Esophagus (tissue), 2 donors: ENCODE measurements at regions not wholly inside any gene's neighbourhood (a gene's known extent, or its start where the extent isn't known, plus 50 kb on each side); places are given as distances from the start of the nearest gene placed in this dataset.

ENCODE experiments used
- H3K27ac ChIP-seq, 2 donors: one replicate each; pipeline ENCODE4 v1.5.1; 2013; ENCODE audit warnings: low read depth in 2 of 2, mild to moderate bottlenecking in 2 of 2, inconsistent platforms in 1 of 2, low read length in 1 of 2, moderate library complexity in 1 of 2
- H3K27me3 ChIP-seq, 2 donors: one replicate each; pipeline ENCODE4 v1.6.1; 2013; ENCODE audit warnings: low read length in 2 of 2, control low read depth in 1 of 2, mild to moderate bottlenecking in 1 of 2; ENCODE audit not compliant: insufficient read depth in 2 of 2, control insufficient read depth in 1 of 2
- H3K36me3 ChIP-seq, 2 donors: one replicate each; pipeline ENCODE4 v1.6.1; 2013; ENCODE audit warnings: low read length in 1 of 2; ENCODE audit not compliant: control insufficient read depth in 2 of 2, insufficient read depth in 2 of 2
- H3K4me1 ChIP-seq, 2 donors: one replicate each; pipeline ENCODE4 v1.6.1; 2013; ENCODE audit warnings: low read length in 1 of 2; ENCODE audit not compliant: control insufficient read depth in 2 of 2, insufficient read depth in 2 of 2
- H3K4me3 ChIP-seq, 2 donors: one replicate each; pipeline ENCODE4 v1.5.1; 2013; ENCODE audit warnings: low read length in 2 of 2, mild to moderate bottlenecking in 2 of 2, low read depth in 1 of 2, moderate library complexity in 1 of 2
- H3K9me3 ChIP-seq, 2 donors: one replicate each; pipeline ENCODE4 v1.6.1; 2013; ENCODE audit warnings: mild to moderate bottlenecking in 2 of 2, low read depth in 1 of 2, low read length in 1 of 2, moderate library complexity in 1 of 2; ENCODE audit not compliant: control insufficient read depth in 2 of 2, insufficient read depth in 1 of 2
- WGBS, 2 donors: extraction: QIAGEN DNeasy Blood & Tissue Kit; methylation state at CpG; one replicate each; pipeline ENCODE4 v1.1.7; 2013; 5-methylcytosine and 5-hydroxymethylcytosine counted together
- donor health status: healthy with polysubstance abuse.
- donor health status: Bipolar disorder and iron deficiency.

DNA sequence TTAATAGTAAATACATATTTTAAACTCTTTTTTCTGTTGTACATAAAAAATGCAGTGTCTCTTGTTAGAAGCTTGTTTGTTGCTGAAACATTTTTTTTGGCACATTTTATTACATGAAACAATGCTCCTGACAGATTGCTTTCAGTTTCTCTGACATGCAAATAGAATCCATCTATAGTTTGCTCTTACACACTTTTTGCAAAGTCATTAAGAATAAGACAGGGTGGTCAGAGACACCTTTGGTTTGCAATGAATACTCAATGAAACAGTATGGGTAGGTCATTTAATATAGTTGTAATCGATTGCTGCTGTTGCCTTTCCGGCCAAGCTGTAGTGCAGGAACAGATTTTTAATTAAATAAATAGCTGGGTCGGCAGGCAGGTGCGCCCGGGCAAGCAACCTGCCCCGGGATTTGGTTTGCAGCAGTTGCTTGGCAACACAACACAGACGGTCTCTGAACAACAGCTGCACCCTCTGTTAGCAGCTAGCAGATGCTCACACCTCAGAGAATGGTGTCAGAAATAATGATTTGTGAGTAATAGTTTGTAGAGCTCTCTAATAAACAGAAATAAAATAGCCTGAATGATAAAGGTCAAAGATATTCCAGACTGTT is 115.7 kb upstream of the CACNA2D1 start:
- no peaks in the 10 kb centered on the region for H3K27me3 ChIP-seq
- no peaks in the 10 kb centered on the region for H3K36me3 ChIP-seq
- 11 to 15% methylated on average over 7 of the region's 7 CpGs for WGBS, 2 donors
- peak overlapping the region in 1 of 2 donors; percentile 33 for H3K4me3 ChIP-seq
- no peaks in the 10 kb centered on the region for H3K9me3 ChIP-seq
- no peaks in the 10 kb centered on the region for H3K4me1 ChIP-seq
- no peak overlapping the region for H3K27ac ChIP-seq

DNA sequence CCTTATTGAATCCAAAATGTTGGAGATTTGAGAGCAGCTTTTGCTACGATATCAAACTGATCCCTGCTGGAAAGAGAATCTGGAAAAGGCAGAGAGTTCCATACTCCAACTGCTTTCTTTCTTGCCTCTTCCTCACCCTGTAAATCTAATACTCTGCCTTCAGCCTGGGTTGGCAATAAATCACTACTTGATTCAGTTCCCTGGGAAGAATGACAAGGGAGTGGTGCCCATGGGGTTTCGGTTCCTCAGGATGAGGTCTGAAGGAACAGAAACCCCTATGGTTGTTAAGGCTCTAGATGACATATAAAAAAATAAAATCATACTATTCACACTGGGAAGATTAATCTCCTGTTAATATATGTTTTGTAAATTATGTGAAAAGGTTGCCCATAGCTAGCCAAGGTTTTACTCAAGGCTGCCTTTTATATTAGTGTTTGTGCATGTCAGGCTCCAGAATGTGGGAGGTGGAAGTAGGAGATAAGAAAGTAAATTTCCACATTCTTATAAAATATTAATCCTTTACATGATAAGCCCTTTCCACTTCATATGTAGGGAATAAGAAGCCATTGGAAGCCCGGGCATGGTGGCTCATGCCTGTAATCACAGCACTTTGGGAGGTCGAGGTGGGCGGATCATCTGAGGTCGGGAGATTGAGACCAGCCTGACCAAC is 106.2 kb upstream of the CACNA2D1 start:
- Histone ChIP-seq H3K36me3 (no peaks in the 10 kb centered on the region), H3K27ac (no peak overlapping the region), H3K27me3 (no peaks in the 10 kb centered on the region), H3K9me3 (no peaks in the 10 kb centered on the region), H3K4me1 (no peaks in the 10 kb centered on the region), H3K4me3 (no peak overlapping the region)
- WGBS, 2 donors: 65 to 77% methylated on average over 6 of the region's 6 CpGs

DNA sequence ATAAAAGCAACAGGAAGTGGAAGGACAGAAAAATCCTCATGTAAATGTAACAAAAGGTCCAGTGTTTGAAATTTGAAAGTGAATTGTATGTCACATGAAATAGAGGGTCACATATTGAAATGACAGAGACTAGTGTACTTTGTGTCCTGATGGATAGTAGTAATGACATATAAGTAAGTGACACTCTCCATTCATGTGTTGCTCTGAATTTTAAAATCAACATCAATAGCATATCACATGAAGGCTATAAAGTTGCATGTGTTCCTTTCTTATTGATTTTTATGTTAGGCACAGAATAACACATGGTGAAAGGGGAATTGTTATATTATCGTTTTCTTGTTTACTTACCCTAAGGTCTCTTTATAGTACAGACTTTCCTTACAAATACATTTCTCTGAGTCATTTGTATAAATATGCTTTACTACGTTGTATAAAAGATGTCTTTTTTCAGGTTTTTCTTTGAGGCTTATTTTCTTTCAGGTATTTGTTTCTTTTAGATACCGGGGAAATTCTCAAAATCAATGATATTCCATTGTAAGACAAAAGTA is 104.6 kb upstream of the CACNA2D1 start:
- 58 to 65% methylated on average over 3 of the region's 3 CpGs for WGBS, 2 donors
- Histone ChIP-seq H3K4me3 (no peak overlapping the region), H3K36me3 (no peaks in the 10 kb centered on the region), H3K27me3 (no peaks in the 10 kb centered on the region), H3K9me3 (no peaks in the 10 kb centered on the region), H3K4me1 (no peaks in the 10 kb centered on the region), H3K27ac (no peak overlapping the region)

DNA sequence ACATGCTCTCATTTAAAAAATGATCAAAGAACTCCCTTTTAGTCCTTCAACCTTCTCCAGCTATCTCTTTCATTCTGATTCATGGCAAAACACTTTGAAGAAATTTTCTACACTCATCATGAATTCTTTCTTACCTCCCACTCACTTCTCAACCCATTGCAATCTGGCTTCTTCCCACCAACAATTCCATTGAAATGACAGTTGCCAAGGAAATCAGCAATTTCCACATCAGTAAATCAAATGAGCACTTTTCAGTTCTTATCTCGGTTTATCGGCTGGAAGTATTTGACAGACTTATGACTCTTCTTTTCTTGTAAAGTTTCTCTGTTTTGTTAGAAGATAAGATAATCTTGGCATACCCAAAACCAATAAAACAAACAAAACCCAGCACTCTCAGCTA is 99.1 kb upstream of the CACNA2D1 start:
- Histone ChIP-seq H3K4me3 (no peak overlapping the region), H3K4me1 (no peaks in the 10 kb centered on the region), H3K27me3 (no peaks in the 10 kb centered on the region), H3K27ac (no peak overlapping the region), H3K9me3 (no peaks in the 10 kb centered on the region), H3K36me3 (no peaks in the 10 kb centered on the region)
- 52 to 53% methylated on average over 2 of the region's 2 CpGs for WGBS, 2 donors

DNA sequence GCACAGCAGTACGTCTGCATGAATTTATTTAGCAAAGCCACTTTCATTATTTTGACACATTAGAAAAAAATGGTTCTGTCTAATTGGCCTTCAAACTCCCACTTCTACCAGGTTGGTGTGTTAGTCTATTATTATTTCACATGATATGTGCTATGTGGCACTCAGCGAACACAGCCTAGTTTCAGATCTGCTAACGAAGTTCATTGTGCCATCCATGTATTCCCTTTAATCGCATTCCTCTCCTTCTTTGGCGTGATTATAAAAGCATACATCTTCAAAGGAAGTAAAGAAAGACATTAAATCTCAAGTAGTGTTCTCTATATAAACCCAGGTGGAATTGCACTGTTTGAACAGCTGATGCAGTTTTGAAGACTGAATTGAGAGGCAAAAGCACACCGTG is 96.4 kb upstream of the CACNA2D1 start:
- H3K4me1 ChIP-seq: no peaks in the 10 kb centered on the region
- peaks cover 0 to 3% of the 10 kb centered on the region in 2 donors for H3K9me3 ChIP-seq
- no peaks in the 10 kb centered on the region for H3K27me3 ChIP-seq
- H3K36me3 ChIP-seq: no peaks in the 10 kb centered on the region
- 73 to 74% methylated on average over 6 of the region's 6 CpGs for WGBS, 2 donors
- no peak overlapping the region for H3K4me3 ChIP-seq
- H3K27ac ChIP-seq: no peak overlapping the region

DNA sequence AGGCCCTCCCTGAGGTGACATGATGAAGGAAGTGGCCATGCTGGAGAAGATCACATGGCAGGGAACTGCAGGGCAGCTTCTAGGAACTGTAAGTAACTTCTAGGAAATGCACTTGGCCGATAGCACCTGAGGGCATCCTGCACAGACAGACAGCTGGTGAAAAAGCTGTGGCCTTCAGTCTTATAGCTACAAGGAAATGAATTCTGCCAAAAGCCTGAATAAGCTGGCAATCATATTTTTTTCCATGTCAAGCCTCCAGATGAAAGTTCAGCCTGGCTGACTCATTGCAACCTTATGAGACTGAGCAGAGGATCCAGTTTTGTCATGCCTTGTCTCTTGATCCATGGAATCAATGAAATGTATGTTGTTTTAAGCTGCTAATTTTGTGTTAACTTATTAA is 91.1 kb upstream of the CACNA2D1 start:
- no peak overlapping the region for H3K27ac ChIP-seq
- H3K9me3 ChIP-seq: peaks cover 0 to 3% of the 10 kb centered on the region in 2 donors
- H3K4me1 ChIP-seq: no peaks in the 10 kb centered on the region
- H3K4me3 ChIP-seq: no peak overlapping the region
- H3K27me3 ChIP-seq: peaks cover 0 to 3% of the 10 kb centered on the region in 2 donors
- H3K36me3 ChIP-seq: no peaks in the 10 kb centered on the region
- WGBS, 2 donors: 37 to 50% methylated on average over 1 of the region's 1 CpG

DNA sequence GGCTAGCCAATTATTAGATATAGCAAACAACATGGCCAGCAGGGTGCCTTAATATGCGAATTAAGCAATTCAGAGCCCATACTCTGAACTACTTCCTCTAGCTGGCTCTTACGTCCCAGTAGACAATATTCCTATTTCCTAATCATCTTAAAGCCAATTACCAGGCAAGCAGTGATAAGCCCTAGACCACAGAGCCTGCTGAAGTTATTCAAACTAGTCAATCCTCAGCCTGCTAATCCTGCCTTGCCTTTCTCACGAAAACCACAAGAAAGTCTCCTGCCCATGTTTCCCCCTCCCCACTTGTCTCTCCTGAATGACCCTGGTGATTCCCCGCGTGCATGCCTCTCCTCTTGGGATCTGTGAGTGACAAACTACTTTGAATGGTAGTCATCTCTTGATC is 86.8 kb upstream of the CACNA2D1 start:
- no peaks in the 10 kb centered on the region for H3K36me3 ChIP-seq

DNA sequence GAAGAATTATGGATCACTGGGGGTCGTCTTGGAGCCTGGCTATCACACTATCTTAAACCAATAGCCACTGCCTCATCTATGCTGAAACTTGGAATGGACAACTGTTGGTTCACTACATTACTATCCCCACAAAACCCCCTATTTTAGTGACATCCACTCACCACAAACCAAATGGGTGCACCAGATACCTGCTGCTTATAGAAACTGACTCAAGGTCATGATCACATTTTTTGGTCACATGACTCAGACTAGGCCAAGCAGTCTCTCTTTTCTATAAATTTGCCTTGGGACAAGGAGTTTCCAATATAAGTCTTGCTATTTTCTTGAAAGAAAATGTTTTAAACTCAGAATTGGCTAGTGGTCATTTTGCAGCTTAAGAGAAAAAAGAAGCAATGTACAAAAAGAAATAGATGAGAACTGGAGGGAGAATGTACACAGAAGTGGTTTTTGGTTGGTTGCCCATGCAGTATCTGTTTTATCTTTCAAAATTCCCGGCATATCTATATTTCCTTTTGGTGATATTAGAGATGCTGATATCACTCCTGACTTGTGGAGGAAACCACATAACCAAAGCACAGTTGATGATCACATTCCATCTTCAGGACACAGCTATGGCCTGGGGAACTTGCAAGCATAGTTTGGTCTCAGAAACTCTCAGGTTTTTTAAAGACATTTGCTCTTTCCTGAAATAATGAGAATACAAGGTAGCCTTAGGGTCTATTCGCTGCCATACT is 85.2 kb upstream of the CACNA2D1 start:
- no peaks in the 10 kb centered on the region for H3K36me3 ChIP-seq
- no peak overlapping the region for H3K4me3 ChIP-seq
- H3K4me1 ChIP-seq: no peaks in the 10 kb centered on the region
- WGBS, 2 donors: 79% methylated on average over 3 of the region's 3 CpGs
- H3K27me3 ChIP-seq: peaks cover 3% of the 10 kb centered on the region in 2 donors
- no peak overlapping the region for H3K27ac ChIP-seq
- no peaks in the 10 kb centered on the region for H3K9me3 ChIP-seq

More for the DNA sequence above, 86.8 kb upstream of the CACNA2D1 start:
- H3K4me1 ChIP-seq: no peaks in the 10 kb centered on the region
- no peak overlapping the region for H3K27ac ChIP-seq
- peaks cover 0 to 3% of the 10 kb centered on the region in 2 donors for H3K27me3 ChIP-seq
- H3K4me3 ChIP-seq: no peak overlapping the region
- 67 to 70% methylated on average over 5 of the region's 5 CpGs for WGBS, 2 donors
- H3K9me3 ChIP-seq: no peaks in the 10 kb centered on the region

DNA sequence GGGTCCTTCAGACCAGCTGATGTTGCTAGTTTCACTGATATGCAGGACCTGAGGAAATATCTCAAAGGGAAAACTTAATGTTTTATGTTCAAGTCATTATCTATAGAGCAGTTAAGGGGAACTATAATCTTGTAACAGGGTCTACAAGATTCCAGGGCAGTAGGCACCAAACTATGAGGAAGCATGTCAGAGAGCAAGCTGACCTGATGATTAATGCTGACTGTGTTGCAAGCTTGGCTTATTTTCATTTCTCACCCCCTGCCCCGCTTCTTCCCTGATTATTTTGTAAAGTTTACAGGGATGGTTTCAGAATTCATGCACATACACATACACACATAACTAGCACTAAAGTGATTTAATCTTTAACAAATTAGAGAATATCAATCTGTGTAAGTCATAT is 84.3 kb upstream of the CACNA2D1 start:
- H3K36me3 ChIP-seq: no peaks in the 10 kb centered on the region
- H3K9me3 ChIP-seq: no peaks in the 10 kb centered on the region
- 75 to 88% methylated on average over 1 of the region's 1 CpG for WGBS, 2 donors
- no peak overlapping the region for H3K27ac ChIP-seq
- H3K4me3 ChIP-seq: no peak overlapping the region
- H3K4me1 ChIP-seq: no peaks in the 10 kb centered on the region
- peaks cover 3 to 5% of the 10 kb centered on the region in 2 donors for H3K27me3 ChIP-seq
